ENCODE measurements at regions not wholly inside any gene's neighbourhood (a gene's known extent, or its start where the extent isn't known, plus 50 kb on each side); places are given as distances from the start of the nearest gene placed in this dataset.
"Not testable (repeated sequence)": the region's sequence is repeated elsewhere in the genome, so short reads cannot be mapped to it uniquely, and the experiment has no call there.

- no peak for DNase-seq
These were observed 75.3 kb downstream of the UTRN start for GRCh38 chr6:144360401-144360800.

- no peak for DNase-seq
These were observed 75.9 kb downstream of the UTRN start for GRCh38 chr6:144361016-144361415.

GRCh38 chr6:144362042-144363018, 77.2 kb downstream of the UTRN start:
- DNase-seq = no peak

- no peak for DNase-seq
These were observed 79.1 kb downstream of the UTRN start for GRCh38 chr6:144364208-144364720.

- DNase-seq = no peak
These were observed 79.6 kb downstream of the UTRN start for GRCh38 chr6:144364782-144365181.

- no peak for DNase-seq
These were observed 80.1 kb downstream of the UTRN start for GRCh38 chr6:144365271-144365670.

GRCh38 chr6:144369696-144370095, 84.6 kb downstream of the UTRN start:
- DNase-seq = not testable (repeated sequence)

GRCh38 chr6:144372116-144372515, 87.0 kb downstream of the UTRN start:
- no peak for DNase-seq

GRCh38 chr6:144372611-144373594, 87.8 kb downstream of the UTRN start:
- DNase-seq = no peak

- DNase-seq = not testable (repeated sequence)
These were observed 89.4 kb downstream of the UTRN start for GRCh38 chr6:144374525-144374924.

- DNase-seq = no peak
These were observed 92.6 kb downstream of the UTRN start for GRCh38 chr6:144377586-144378210.

GRCh38 chr6:144378437-144378836, 93.3 kb downstream of the UTRN start:
- DNase-seq = no peak

GRCh38 chr6:144379356-144379755, 94.2 kb downstream of the UTRN start:
- DNase-seq = no peak

GRCh38 chr6:144381499-144381898, 96.4 kb downstream of the UTRN start:
- DNase-seq = not testable (repeated sequence)

- no peak for DNase-seq
These were observed 98.2 kb downstream of the UTRN start for GRCh38 chr6:144383336-144383735.

GRCh38 chr6:144384427-144384826, 99.3 kb downstream of the UTRN start:
- DNase-seq = no peak

- not testable (repeated sequence) for DNase-seq
These were observed 104.3 kb downstream of the UTRN start for GRCh38 chr6:144389474-144389873.

GRCh38 chr6:144390202-144390601, 105.1 kb downstream of the UTRN start:
- DNase-seq = no peak

- DNase-seq = no peak
These were observed 105.8 kb downstream of the UTRN start for GRCh38 chr6:144390886-144391285.

GRCh38 chr6:144392536-144392935, 107.4 kb downstream of the UTRN start:
- DNase-seq = no peak

- DNase-seq = no peak
These were observed 109.1 kb downstream of the UTRN start for GRCh38 chr6:144394210-144394609.

GRCh38 chr6:144395014-144395413, 109.9 kb downstream of the UTRN start:
- no peak for DNase-seq

- DNase-seq = no peak
These were observed 110.7 kb downstream of the UTRN start for GRCh38 chr6:144395826-144396225.

Measured in NCI-H2029 treated with DMSO at 0.1 percent for 48 hours (cell line).